ENCODE measurements at regions not wholly inside any gene's neighbourhood (a gene's known extent, or its start where the extent isn't known, plus 50 kb on each side); places are given as distances from the start of the nearest gene placed in this dataset.

GRCh38 chr3:181886676-181887075 lies 175.0 kb downstream of the SOX2 start:
- no peaks in the 10 kb centered on the region for H3K9me3 Mint-ChIP-seq
- no peaks in the 10 kb centered on the region for H3K36me3 Mint-ChIP-seq
- no peak for ATAC-seq
- H3K4me1 Mint-ChIP-seq: no peaks in the 10 kb centered on the region
- H3K4me3 Mint-ChIP-seq: no peak overlapping the region
- no peaks in the 10 kb centered on the region for H3K27me3 Mint-ChIP-seq
- no peak overlapping the region for H3K27ac Mint-ChIP-seq

DNA sequence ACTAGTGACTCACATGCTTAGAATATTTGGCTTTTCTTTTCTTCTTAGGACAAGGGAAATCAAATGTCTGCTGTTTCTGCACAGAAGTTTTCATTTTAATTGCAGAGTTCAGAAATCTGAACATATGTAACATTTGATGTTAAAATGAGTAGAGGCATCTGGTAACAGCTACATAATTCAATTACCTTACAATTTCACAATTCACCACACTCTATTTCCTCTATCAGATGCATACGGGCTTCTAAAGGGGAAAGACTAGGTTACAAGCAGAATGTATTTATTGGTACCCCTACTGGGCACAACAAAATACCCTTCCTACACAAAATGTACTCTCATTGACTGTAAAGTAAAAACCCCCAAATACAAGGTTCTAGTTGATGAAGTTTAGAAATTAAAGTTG lies 176.0 kb downstream of the SOX2 start:
- H3K27ac Mint-ChIP-seq: no peak overlapping the region
- no peaks in the 10 kb centered on the region for H3K27me3 Mint-ChIP-seq
- no peak for ATAC-seq
- H3K36me3 Mint-ChIP-seq: no peaks in the 10 kb centered on the region
- H3K4me3 Mint-ChIP-seq: no peak overlapping the region
- no peaks in the 10 kb centered on the region for H3K4me1 Mint-ChIP-seq
- H3K9me3 Mint-ChIP-seq: no peaks in the 10 kb centered on the region

- no peak overlapping the region for H3K27ac Mint-ChIP-seq
- H3K4me3 Mint-ChIP-seq: no peak overlapping the region
- no peaks in the 10 kb centered on the region for H3K4me1 Mint-ChIP-seq
- no peaks in the 10 kb centered on the region for H3K36me3 Mint-ChIP-seq
- no peaks in the 10 kb centered on the region for H3K9me3 Mint-ChIP-seq
- H3K27me3 Mint-ChIP-seq: no peaks in the 10 kb centered on the region
- ATAC-seq: no peak
These were observed 176.5 kb downstream of the SOX2 start for GRCh38 chr3:181888234-181888633.

GRCh38 chr3:181892848-181893247 lies 181.1 kb downstream of the SOX2 start:
- H3K27ac Mint-ChIP-seq: no peak overlapping the region
- no peaks in the 10 kb centered on the region for H3K4me1 Mint-ChIP-seq

DNA sequence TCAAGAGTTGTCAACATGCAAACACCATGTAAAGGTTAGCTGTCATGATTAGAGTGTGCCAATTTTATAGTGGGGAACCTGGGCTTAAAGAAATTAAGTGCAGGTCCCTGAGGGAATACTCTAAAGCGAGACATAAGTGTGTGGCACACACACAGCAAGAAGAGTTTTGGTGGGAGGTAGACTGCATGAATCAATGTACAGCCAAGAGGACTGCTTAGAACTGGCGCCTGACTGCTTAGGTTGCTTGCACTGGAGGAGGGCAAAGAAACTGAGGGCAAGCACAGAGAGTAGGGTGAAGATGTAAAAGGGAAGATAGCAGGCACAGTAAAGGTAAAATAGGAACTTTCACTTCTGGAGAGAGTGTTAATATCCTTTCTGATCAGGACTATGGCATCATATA lies 184.9 kb downstream of the SOX2 start:
- H3K4me1 Mint-ChIP-seq: no peaks in the 10 kb centered on the region
- H3K36me3 Mint-ChIP-seq: no peaks in the 10 kb centered on the region
- H3K27me3 Mint-ChIP-seq: no peaks in the 10 kb centered on the region
- H3K27ac Mint-ChIP-seq: no peak overlapping the region
- no peaks in the 10 kb centered on the region for H3K9me3 Mint-ChIP-seq
- no peak for ATAC-seq
- H3K4me3 Mint-ChIP-seq: no peak overlapping the region

More at GRCh38 chr3:181892848-181893247, 181.1 kb downstream of the SOX2 start:
- ATAC-seq: no peak
- Mint-ChIP-seq H3K27me3 (no peaks in the 10 kb centered on the region), H3K9me3 (no peaks in the 10 kb centered on the region), H3K36me3 (no peaks in the 10 kb centered on the region), H3K4me3 (no peak overlapping the region)

- Mint-ChIP-seq H3K4me1 (no peaks in the 10 kb centered on the region), H3K27me3 (no peaks in the 10 kb centered on the region), H3K4me3 (no peak overlapping the region), H3K9me3 (no peaks in the 10 kb centered on the region), H3K36me3 (no peaks in the 10 kb centered on the region), H3K27ac (no peak overlapping the region)
- no peak for ATAC-seq
These were observed 188.0 kb downstream of the SOX2 start for GRCh38 chr3:181899702-181900101.

DNA sequence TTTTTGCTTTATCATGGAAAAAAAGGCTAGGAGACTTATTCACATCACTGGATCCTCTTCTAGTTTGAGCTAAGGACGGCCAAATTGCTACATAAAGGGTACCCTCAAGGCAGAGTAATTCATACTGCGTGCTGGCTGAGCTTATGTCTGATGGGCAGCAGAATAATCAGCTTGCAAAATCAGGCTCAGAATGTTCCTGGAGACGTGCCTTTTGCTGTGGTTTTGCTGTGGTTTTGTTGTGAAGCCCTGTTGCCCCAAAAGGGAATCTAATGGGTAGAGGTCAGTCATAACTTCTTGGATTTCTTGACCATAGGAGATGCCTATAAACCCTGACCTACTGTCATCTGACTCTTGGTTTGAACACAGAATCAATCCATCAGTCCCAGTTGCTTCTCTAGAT lies 189.9 kb downstream of the SOX2 start:
- ATAC-seq: no peak
- Mint-ChIP-seq H3K27me3 (no peaks in the 10 kb centered on the region), H3K36me3 (no peaks in the 10 kb centered on the region), H3K27ac (no peak overlapping the region), H3K9me3 (no peaks in the 10 kb centered on the region), H3K4me3 (no peak overlapping the region), H3K4me1 (peaks cover 5% of the 10 kb centered on the region)

GRCh38 chr3:181906338-181906737 lies 194.6 kb downstream of the SOX2 start:
- Mint-ChIP-seq H3K4me1 (peaks cover 18% of the 10 kb centered on the region), H3K36me3 (no peaks in the 10 kb centered on the region), H3K27ac (no peak overlapping the region), H3K27me3 (no peaks in the 10 kb centered on the region), H3K4me3 (no peak overlapping the region), H3K9me3 (peaks cover 2% of the 10 kb centered on the region)
- no peak for ATAC-seq

GRCh38 chr3:181909241-181909640 lies 197.5 kb downstream of the SOX2 start:
- Mint-ChIP-seq H3K4me3 (peak overlapping the region; percentile 5), H3K9me3 (peaks cover 2% of the 10 kb centered on the region), H3K27me3 (no peaks in the 10 kb centered on the region), H3K4me1 (peaks cover 18% of the 10 kb centered on the region), H3K36me3 (no peaks in the 10 kb centered on the region), H3K27ac (no peak overlapping the region)
- no peak for ATAC-seq

- peaks cover 2% of the 10 kb centered on the region for H3K9me3 Mint-ChIP-seq
- no peaks in the 10 kb centered on the region for H3K27me3 Mint-ChIP-seq
- ATAC-seq: no peak
- no peaks in the 10 kb centered on the region for H3K36me3 Mint-ChIP-seq
- H3K27ac Mint-ChIP-seq: no peak overlapping the region
- no peak overlapping the region for H3K4me3 Mint-ChIP-seq
- H3K4me1 Mint-ChIP-seq: peaks cover 12% of the 10 kb centered on the region
These were observed 200.7 kb downstream of the SOX2 start for GRCh38 chr3:181912384-181912783.

GRCh38 chr3:181913254-181913653 lies 201.5 kb downstream of the SOX2 start:
- Mint-ChIP-seq H3K27ac (no peak overlapping the region), H3K27me3 (peaks cover 6% of the 10 kb centered on the region), H3K36me3 (no peaks in the 10 kb centered on the region), H3K9me3 (peaks cover 2% of the 10 kb centered on the region), H3K4me3 (no peak overlapping the region), H3K4me1 (peaks cover 16% of the 10 kb centered on the region)
- ATAC-seq: no peak

DNA sequence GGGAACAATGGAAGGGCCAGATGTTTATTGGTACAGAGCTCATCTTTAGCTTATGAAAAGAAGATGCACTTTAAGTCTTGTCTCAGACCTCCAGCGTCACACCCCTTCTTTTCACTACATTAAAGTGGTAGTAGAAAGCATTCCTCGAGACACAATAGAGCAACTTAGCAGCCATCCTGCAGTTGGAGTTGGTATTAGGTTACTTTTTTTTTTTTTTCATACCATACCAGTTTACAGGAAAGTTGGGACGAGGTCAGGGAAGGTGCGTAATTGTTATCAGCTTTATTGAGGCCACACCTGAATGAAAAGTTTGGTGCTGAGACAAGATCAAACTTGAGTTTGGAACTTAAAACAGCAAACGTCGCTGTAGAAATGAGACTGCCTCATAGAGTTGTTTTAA lies 203.8 kb downstream of the SOX2 start:
- Mint-ChIP-seq H3K36me3 (no peaks in the 10 kb centered on the region), H3K9me3 (no peaks in the 10 kb centered on the region), H3K27ac (no peak overlapping the region), H3K4me1 (peaks cover 13% of the 10 kb centered on the region), H3K27me3 (peaks cover 8% of the 10 kb centered on the region), H3K4me3 (no peak overlapping the region)
- no peak for ATAC-seq

DNA sequence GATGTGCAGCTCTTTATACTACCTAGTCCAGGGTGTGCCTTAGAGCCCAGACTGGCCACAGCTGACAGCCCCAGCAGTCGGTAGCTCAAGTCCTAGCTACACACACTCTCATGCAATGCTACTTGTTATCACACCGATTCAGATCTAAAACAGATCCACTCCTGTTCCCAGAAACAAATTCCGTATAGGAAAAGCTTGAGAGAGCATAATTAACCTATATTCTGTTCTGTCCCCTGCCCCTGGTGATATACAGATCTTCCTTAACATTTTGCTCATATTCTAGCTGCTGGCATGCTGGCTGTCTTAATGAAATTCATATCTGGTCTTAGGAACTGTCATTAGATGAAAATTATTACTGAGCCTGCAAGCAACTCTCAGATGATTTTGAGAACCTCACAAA lies 204.3 kb downstream of the SOX2 start:
- Mint-ChIP-seq H3K9me3 (no peaks in the 10 kb centered on the region), H3K4me3 (no peak overlapping the region), H3K4me1 (peaks cover 18% of the 10 kb centered on the region), H3K27ac (no peak overlapping the region), H3K36me3 (no peaks in the 10 kb centered on the region), H3K27me3 (peaks cover 8% of the 10 kb centered on the region)
- no peak for ATAC-seq

GRCh38 chr3:181917027-181917426 lies 205.3 kb downstream of the SOX2 start:
- Mint-ChIP-seq H3K9me3 (no peaks in the 10 kb centered on the region), H3K4me1 (peaks cover 27% of the 10 kb centered on the region), H3K36me3 (no peaks in the 10 kb centered on the region), H3K27me3 (peaks cover 8% of the 10 kb centered on the region), H3K27ac (no peak overlapping the region), H3K4me3 (no peak overlapping the region)
- no peak for ATAC-seq

DNA sequence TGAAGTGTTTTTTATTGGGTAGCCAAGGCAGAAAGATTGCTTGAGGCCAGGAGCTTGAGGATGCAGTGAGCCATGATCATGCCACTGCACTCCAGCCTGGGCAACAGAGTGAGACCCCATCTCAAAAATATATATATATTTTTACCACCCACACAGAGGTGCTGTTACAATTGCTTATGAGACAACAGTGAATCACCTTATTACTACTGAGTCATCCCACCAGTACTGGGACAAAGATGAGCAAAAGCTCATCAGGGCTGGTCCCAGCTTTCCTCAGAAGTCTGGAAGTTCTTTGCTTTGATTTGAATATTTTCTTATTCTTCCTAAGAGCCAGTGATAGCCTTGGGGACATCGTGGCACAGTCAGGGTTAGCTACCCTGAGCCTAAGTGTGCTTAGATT lies 207.7 kb downstream of the SOX2 start:
- no peak overlapping the region for H3K27ac Mint-ChIP-seq
- H3K4me3 Mint-ChIP-seq: no peak overlapping the region
- peaks cover 4% of the 10 kb centered on the region for H3K36me3 Mint-ChIP-seq
- ATAC-seq: no peak
- peaks cover 4% of the 10 kb centered on the region for H3K9me3 Mint-ChIP-seq
- peaks cover 39% of the 10 kb centered on the region for H3K4me1 Mint-ChIP-seq
- peaks cover 8% of the 10 kb centered on the region for H3K27me3 Mint-ChIP-seq

GRCh38 chr3:181920409-181920808 lies 208.7 kb downstream of the SOX2 start:
- H3K27me3 Mint-ChIP-seq: peaks cover 8% of the 10 kb centered on the region
- H3K36me3 Mint-ChIP-seq: peaks cover 4% of the 10 kb centered on the region
- H3K9me3 Mint-ChIP-seq: peaks cover 4% of the 10 kb centered on the region
- no peak overlapping the region for H3K4me3 Mint-ChIP-seq
- no peak for ATAC-seq
- H3K27ac Mint-ChIP-seq: peak overlapping the region; percentile 56
- H3K4me1 Mint-ChIP-seq: peaks cover 40% of the 10 kb centered on the region

DNA sequence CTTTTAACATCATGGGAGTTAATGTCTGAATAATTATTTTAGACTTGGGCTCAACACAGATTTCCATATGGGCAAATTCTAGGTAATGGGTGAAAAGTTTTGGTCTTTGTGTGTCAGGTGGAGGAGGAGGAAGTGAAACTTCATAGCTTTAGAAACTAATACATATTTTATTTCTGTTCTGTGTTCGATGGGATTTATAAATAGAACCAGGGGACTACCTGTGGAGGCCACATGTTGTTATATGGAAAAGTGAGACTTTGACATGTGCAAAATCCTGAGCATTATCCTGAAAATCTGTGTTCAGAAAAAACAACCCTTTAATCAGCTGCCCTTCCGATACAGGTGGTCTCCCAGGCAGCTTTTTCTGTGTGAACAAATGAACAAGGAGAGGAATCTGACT lies 209.5 kb downstream of the SOX2 start:
- Mint-ChIP-seq H3K27ac (peak overlapping the region; percentile 56), H3K27me3 (peaks cover 8% of the 10 kb centered on the region), H3K4me1 (peaks cover 40% of the 10 kb centered on the region), H3K36me3 (peaks cover 4% of the 10 kb centered on the region), H3K9me3 (peaks cover 4% of the 10 kb centered on the region), H3K4me3 (peak overlapping the region; percentile 7)
- ATAC-seq: peak; percentile 76

Measured in stimulated activated memory B cell treated with anti-CD40 and anti-IgM and Interleukin-4, amounts not matched to agents 10 μg/mL and 1 μg/mL and 100 μg/mL, for 72 hours (primary cell).